ENCODE measurements at regions not wholly inside any gene's neighbourhood (a gene's known extent, or its start where the extent isn't known, plus 50 kb on each side); places are given as distances from the start of the nearest gene placed in this dataset.

- H3K4me1 Mint-ChIP-seq = no peaks in the 10 kb centered on the region
- H3K36me3 Mint-ChIP-seq = no peaks in the 10 kb centered on the region
- no peak overlapping the region for H3K27ac Mint-ChIP-seq
- no peak for ATAC-seq
- no peak overlapping the region for H3K4me3 Mint-ChIP-seq
- peaks cover 7% of the 10 kb centered on the region for H3K9me3 Mint-ChIP-seq
- H3K27me3 Mint-ChIP-seq = no peaks in the 10 kb centered on the region
Observed at GRCh38 chr4:173855015-173855414, 325.0 kb upstream of the HAND2 start.

- no peak overlapping the region for H3K4me3 Mint-ChIP-seq
- no peaks in the 10 kb centered on the region for H3K4me1 Mint-ChIP-seq
- H3K9me3 Mint-ChIP-seq = peaks cover 5% of the 10 kb centered on the region
- H3K27me3 Mint-ChIP-seq = no peaks in the 10 kb centered on the region
- ATAC-seq = no peak
- no peaks in the 10 kb centered on the region for H3K36me3 Mint-ChIP-seq
- H3K27ac Mint-ChIP-seq = no peak overlapping the region
Observed at GRCh38 chr4:173852775-173853174, 322.7 kb upstream of the HAND2 start.

- Mint-ChIP-seq H3K27me3 (no peaks in the 10 kb centered on the region), H3K36me3 (no peaks in the 10 kb centered on the region), H3K9me3 (peaks cover 12% of the 10 kb centered on the region), H3K4me1 (no peaks in the 10 kb centered on the region), H3K27ac (no peak overlapping the region), H3K4me3 (no peak overlapping the region)
- no peak for ATAC-seq
Observed at GRCh38 chr4:173845580-173845979, 315.6 kb upstream of the HAND2 start.

- ATAC-seq = no peak
- Mint-ChIP-seq H3K36me3 (no peaks in the 10 kb centered on the region), H3K4me1 (no peaks in the 10 kb centered on the region), H3K27me3 (no peaks in the 10 kb centered on the region), H3K9me3 (peaks cover 12% of the 10 kb centered on the region), H3K4me3 (no peak overlapping the region), H3K27ac (no peak overlapping the region)
Observed at GRCh38 chr4:173839865-173840264, 309.8 kb upstream of the HAND2 start.

GRCh38 chr4:173837517-173837916 is 307.5 kb upstream of the HAND2 start:
- no peak for ATAC-seq

GRCh38 chr4:173835903-173836302 is 305.9 kb upstream of the HAND2 start:
- Mint-ChIP-seq H3K4me1 (no peaks in the 10 kb centered on the region), H3K27me3 (no peaks in the 10 kb centered on the region), H3K9me3 (peaks cover 3% of the 10 kb centered on the region), H3K36me3 (no peaks in the 10 kb centered on the region), H3K27ac (no peak overlapping the region), H3K4me3 (no peak overlapping the region)
- ATAC-seq = no peak

More at GRCh38 chr4:173837517-173837916, 307.5 kb upstream of the HAND2 start:
- no peaks in the 10 kb centered on the region for H3K36me3 Mint-ChIP-seq
- H3K27me3 Mint-ChIP-seq = no peaks in the 10 kb centered on the region
- no peak overlapping the region for H3K27ac Mint-ChIP-seq
- H3K4me3 Mint-ChIP-seq = no peak overlapping the region
- H3K4me1 Mint-ChIP-seq = no peaks in the 10 kb centered on the region
- H3K9me3 Mint-ChIP-seq = peaks cover 8% of the 10 kb centered on the region

GRCh38 chr4:173834151-173834550 is 304.1 kb upstream of the HAND2 start:
- H3K4me1 Mint-ChIP-seq = no peaks in the 10 kb centered on the region
- H3K27ac Mint-ChIP-seq = no peak overlapping the region
- H3K36me3 Mint-ChIP-seq = no peaks in the 10 kb centered on the region
- no peak overlapping the region for H3K4me3 Mint-ChIP-seq
- no peaks in the 10 kb centered on the region for H3K27me3 Mint-ChIP-seq
- H3K9me3 Mint-ChIP-seq = peaks cover 2% of the 10 kb centered on the region
- ATAC-seq = no peak

- Mint-ChIP-seq H3K4me3 (no peak overlapping the region), H3K27ac (no peak overlapping the region)
Observed at GRCh38 chr4:173829565-173829964, 299.5 kb upstream of the HAND2 start.

GRCh38 chr4:173827707-173828106 is 297.7 kb upstream of the HAND2 start:
- H3K4me1 Mint-ChIP-seq = no peaks in the 10 kb centered on the region
- H3K27ac Mint-ChIP-seq = no peak overlapping the region
- H3K4me3 Mint-ChIP-seq = no peak overlapping the region
- ATAC-seq = no peak
- H3K27me3 Mint-ChIP-seq = no peaks in the 10 kb centered on the region
- H3K9me3 Mint-ChIP-seq = peaks cover 2% of the 10 kb centered on the region
- H3K36me3 Mint-ChIP-seq = no peaks in the 10 kb centered on the region

More at GRCh38 chr4:173829565-173829964, 299.5 kb upstream of the HAND2 start:
- Mint-ChIP-seq H3K4me1 (no peaks in the 10 kb centered on the region), H3K9me3 (peaks cover 2% of the 10 kb centered on the region), H3K36me3 (no peaks in the 10 kb centered on the region), H3K27me3 (no peaks in the 10 kb centered on the region)
- ATAC-seq = no peak

GRCh38 chr4:173821876-173822275 is 291.8 kb upstream of the HAND2 start:
- Mint-ChIP-seq H3K27ac (no peak overlapping the region), H3K9me3 (peaks cover 3% of the 10 kb centered on the region), H3K4me3 (no peak overlapping the region), H3K4me1 (no peaks in the 10 kb centered on the region), H3K27me3 (no peaks in the 10 kb centered on the region), H3K36me3 (no peaks in the 10 kb centered on the region)
- no peak for ATAC-seq

GRCh38 chr4:173821036-173821435 is 291.0 kb upstream of the HAND2 start:
- ATAC-seq = no peak
- H3K9me3 Mint-ChIP-seq = peaks cover 3% of the 10 kb centered on the region

GRCh38 chr4:173807347-173807746 is 277.3 kb upstream of the HAND2 start:
- Mint-ChIP-seq H3K27ac (no peak overlapping the region), H3K4me1 (no peaks in the 10 kb centered on the region), H3K27me3 (no peaks in the 10 kb centered on the region), H3K4me3 (no peak overlapping the region), H3K36me3 (no peaks in the 10 kb centered on the region), H3K9me3 (no peaks in the 10 kb centered on the region)
- ATAC-seq = no peak

More at GRCh38 chr4:173821036-173821435, 291.0 kb upstream of the HAND2 start:
- H3K27ac Mint-ChIP-seq = no peak overlapping the region
- no peaks in the 10 kb centered on the region for H3K36me3 Mint-ChIP-seq
- H3K27me3 Mint-ChIP-seq = no peaks in the 10 kb centered on the region
- H3K4me1 Mint-ChIP-seq = no peaks in the 10 kb centered on the region
- H3K4me3 Mint-ChIP-seq = no peak overlapping the region

GRCh38 chr4:173805884-173806283 is 275.9 kb upstream of the HAND2 start:
- no peaks in the 10 kb centered on the region for H3K36me3 Mint-ChIP-seq
- H3K27ac Mint-ChIP-seq = no peak overlapping the region
- no peak for ATAC-seq
- no peaks in the 10 kb centered on the region for H3K4me1 Mint-ChIP-seq
- H3K4me3 Mint-ChIP-seq = no peak overlapping the region
- peaks cover 3% of the 10 kb centered on the region for H3K9me3 Mint-ChIP-seq
- no peaks in the 10 kb centered on the region for H3K27me3 Mint-ChIP-seq

GRCh38 chr4:173802662-173803022 is 272.6 kb upstream of the HAND2 start:
- Mint-ChIP-seq H3K4me1 (no peaks in the 10 kb centered on the region), H3K27ac (no peak overlapping the region), H3K9me3 (peaks cover 3% of the 10 kb centered on the region), H3K4me3 (no peak overlapping the region), H3K27me3 (no peaks in the 10 kb centered on the region), H3K36me3 (no peaks in the 10 kb centered on the region)
- no peak for ATAC-seq

GRCh38 chr4:173801876-173802661 is 272.0 kb upstream of the HAND2 start:
- Mint-ChIP-seq H3K4me3 (no peak overlapping the region), H3K4me1 (no peaks in the 10 kb centered on the region), H3K27me3 (no peaks in the 10 kb centered on the region), H3K9me3 (peaks cover 3% of the 10 kb centered on the region), H3K36me3 (no peaks in the 10 kb centered on the region), H3K27ac (no peak overlapping the region)
- ATAC-seq = no peak

GRCh38 chr4:173801361-173801760 is 271.3 kb upstream of the HAND2 start:
- no peak for ATAC-seq
- no peaks in the 10 kb centered on the region for H3K36me3 Mint-ChIP-seq
- no peaks in the 10 kb centered on the region for H3K4me1 Mint-ChIP-seq
- H3K4me3 Mint-ChIP-seq = no peak overlapping the region
- peaks cover 3% of the 10 kb centered on the region for H3K9me3 Mint-ChIP-seq
- H3K27ac Mint-ChIP-seq = no peak overlapping the region
- H3K27me3 Mint-ChIP-seq = no peaks in the 10 kb centered on the region
